ENCODE measurements at regions not wholly inside any gene's neighbourhood (a gene's known extent, or its start where the extent isn't known, plus 50 kb on each side); places are given as distances from the start of the nearest gene placed in this dataset.

- no peak for DNase-seq
These were observed 280.6 kb downstream of the TTLL7 start for GRCh38 chr1:83718338-83718737.

DNA sequence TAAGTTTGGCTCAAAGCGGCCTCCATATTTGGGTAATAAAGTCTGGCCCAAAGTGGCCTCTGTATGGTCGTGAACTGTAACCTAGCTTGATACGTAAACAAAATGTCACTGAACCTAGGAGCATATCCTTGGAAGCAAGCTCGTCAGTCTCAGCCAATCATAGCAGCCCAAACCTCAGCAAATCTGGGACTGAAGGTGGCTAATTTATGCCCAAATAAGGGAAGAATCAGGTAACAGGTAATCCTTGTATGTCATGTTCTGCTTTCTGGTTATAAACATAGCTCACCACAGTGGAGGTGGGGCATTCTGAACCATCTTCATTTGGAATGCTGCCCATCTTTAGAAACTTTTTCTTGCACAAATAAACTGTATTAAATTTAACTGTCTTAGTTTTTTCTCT, 281.1 kb downstream of the TTLL7 start:
- DNase-seq: no peak

DNA sequence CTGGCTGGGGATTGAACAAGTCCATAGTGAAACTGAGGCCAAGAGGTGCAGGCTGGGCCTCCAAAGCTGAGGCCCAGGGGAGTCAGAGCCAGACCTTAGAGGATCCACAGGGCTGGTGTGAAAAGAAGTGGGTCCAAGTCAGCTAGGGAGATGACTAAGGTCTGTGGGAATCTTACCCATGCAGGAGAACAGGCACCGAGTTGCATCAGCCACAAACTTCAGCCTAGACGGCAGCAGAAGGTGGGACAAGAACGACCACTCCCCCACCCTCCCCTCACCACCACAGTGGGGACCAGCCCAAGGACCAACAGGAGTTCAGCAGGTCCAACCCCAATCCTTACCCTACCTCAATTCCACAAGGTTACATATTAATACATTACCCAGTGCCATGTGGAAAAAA, 282.3 kb downstream of the TTLL7 start:
- no peak for DNase-seq

- DNase-seq: no peak
These were observed 283.4 kb downstream of the TTLL7 start for GRCh38 chr1:83715550-83715949.

GRCh38 chr1:83709662-83710061, 289.3 kb downstream of the TTLL7 start:
- no peak for DNase-seq

DNA sequence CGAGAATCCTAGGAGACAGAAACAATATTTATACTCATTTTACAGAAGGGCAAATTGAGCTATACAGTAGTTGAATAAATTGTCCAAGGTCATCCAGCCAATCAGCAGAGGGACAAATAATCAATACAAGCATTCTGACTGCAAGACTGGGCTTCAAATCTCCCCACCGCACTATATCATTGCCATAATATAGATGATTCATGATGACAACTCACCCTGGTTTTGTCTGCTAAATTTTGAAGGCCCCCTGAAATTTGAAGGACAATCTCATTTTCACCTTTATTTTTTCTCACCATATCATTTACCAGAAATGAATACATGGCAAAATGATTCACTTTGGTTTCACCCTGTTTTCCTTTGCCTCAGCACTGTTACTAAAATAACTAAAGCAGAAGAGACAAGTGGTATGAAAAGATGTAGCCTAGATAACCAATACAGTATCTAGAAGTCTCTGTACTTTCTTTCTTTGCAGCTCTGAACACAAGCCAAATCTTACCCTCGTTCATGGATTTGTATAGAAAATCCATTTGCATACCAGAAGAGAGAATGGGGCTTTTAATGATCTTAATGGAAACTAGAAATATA, 292.5 kb downstream of the TTLL7 start:
- no peak for DNase-seq

GRCh38 chr1:83705091-83705490, 293.8 kb downstream of the TTLL7 start:
- no peak for DNase-seq

GRCh38 chr1:83704350-83704749, 294.6 kb downstream of the TTLL7 start:
- DNase-seq: peak; percentile 22

DNA sequence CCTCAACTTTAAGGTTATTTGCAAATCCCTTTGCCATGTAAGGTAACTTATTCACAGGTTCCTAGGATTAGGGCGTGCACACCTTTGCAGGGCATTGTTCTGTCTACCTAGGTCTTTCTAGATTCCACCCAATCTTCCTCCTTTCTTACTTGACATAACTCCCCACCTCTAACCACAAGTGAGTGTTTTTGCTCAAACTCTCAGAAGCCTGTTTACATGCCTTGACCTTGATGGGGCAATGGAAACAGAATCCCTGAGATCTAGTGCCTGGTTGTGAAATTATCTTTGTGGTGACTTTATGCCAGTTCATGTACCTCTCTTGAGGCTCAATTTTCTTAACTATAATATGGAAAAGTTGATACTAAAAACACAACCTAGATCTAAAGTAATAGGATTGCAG, 296.6 kb downstream of the TTLL7 start:
- DNase-seq: no peak

DNA sequence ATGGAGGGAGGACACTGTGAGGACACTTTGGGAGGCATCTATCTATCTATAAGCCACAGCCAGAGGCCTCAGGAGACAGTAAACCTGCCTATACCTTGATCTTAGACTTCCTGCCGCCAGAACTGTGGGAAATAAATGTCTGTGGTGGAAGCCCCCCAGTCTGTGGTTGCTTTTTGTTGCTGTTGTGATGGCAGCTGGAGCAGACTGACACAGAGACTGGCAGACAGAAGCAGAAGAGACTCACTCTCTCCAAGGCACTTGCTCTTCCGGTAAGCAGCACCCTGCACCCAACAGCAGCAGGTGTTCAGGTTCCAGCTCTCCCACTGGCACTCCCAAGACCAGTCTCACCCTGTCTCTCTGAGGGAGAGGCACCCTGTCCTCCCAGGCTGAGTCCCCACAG, 297.6 kb downstream of the TTLL7 start:
- no peak for DNase-seq

GRCh38 chr1:83698644-83699043, 300.3 kb downstream of the TTLL7 start:
- no peak for DNase-seq

GRCh38 chr1:83697961-83698360, 301.0 kb downstream of the TTLL7 start:
- DNase-seq: no peak

GRCh38 chr1:83697220-83697619, 301.7 kb downstream of the TTLL7 start:
- DNase-seq: no peak

DNA sequence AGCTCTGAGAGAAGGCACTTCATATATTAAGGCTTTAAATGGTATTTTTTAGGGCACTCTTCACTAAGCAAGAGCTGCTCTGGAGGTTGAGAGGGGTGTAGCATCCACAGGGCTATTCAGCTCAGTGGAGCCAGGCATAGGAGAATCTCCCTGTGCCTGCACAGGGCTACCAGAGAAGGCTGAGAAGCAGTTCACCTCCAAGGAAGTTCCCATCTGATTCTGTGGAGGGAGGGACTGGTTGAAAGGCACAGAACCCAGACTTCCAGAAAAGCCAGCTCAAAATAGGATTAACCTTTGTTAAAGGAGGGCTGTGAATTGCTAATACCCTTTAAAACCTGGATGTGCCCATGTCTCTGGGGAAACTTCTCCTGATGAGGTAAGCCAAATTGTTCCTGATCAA, 304.5 kb downstream of the TTLL7 start:
- DNase-seq: no peak

DNA sequence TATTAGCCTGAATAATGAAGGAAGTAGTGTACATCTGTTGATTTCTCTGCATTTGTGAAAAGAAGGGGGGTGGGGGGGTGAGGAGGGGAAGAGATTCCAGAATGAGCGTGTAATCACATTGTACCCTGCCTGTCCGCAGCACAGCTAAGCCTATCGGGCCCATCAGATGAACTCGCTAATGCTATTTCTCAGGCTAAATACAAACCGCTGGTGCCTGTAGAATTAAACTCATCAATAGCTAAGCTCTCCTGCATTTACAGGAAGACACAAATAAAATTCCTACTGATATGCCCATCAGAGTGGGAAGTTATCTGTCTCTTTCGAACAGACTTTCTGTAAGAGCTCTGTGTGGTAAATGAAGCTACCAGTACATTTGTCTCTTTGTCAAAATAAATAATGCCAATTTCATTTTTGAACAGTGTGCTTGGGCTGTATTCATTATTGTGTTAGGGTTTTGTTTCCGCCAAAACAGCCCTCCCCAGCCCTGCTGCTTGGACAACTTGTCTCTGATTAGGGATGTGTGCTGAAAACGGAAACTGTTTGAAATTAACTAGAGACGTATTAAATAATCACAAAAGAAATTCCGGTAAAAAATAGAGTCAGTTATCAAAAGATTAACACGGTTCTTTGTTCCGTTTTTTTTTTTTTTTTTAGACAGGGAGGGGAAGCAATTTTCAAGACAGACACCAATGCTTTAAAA, 305.4 kb downstream of the TTLL7 start:
- peak; percentile 49 for DNase-seq

- peak; percentile 32 for DNase-seq
These were observed 306.2 kb downstream of the TTLL7 start for GRCh38 chr1:83692524-83693381.

- DNase-seq: no peak
These were observed 306.9 kb downstream of the TTLL7 start for GRCh38 chr1:83691953-83692500.

DNA sequence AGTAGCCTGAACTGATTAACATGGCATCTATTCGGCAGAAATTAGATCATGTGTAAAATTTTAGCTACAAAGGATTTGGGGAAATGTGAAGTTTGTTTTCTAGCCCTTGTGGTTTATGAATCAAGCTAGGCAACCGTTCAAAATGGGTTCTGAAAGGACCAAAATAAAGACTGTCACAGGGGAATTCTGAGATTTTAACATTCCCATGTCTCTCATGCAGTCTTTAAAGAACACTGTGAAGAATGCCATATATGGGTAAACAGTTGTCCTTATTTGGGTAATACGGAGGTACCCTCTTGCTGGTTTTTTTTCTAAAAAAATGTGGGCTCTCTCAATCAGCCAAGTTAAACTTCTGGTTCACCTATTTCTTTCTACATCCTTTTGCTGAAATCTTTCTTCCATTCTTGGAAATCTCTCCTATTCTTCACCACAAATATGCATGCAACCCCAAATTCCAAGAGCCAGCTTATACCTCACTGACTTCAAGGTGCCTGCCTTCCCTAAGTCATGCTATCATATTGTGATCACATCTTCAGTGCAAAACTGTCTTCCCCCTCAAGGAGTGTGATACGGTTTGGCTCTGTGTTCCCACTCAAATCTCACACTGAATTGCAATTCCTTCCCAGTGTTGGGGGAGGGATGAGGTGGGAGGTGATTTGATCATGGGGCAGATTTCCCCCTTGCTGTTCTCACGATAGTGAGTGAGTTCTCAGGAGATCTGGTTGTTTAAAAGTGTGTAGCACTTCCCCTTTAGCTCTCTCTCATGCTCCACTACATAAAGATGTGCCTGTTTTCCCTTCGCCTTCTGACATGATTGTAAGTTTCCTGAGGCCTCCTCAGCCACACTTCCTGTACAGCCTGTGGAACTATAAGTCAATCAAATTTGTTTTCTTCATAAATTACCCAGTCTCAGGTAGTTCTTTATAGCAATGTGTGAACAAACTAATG, 308.7 kb downstream of the TTLL7 start:
- DNase-seq: no peak

DNA sequence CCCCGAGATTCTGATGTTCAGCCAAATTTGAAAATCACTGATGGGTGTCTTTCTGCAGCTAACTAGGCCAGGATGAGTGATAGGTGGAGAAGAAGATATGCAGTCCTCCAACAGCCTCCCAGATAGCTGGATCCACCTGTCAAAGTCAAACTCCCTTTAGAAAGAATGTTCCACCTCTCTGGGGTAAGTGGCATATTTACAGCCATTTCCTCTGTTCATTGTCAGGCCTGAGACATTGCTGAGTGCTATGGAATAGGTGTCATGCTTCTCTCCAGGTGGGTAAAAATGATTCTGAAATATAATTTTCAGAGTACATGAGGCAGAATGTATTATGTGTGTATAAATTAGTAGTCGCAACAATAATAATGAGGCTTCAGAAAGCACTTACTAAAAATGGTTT, 316.8 kb downstream of the TTLL7 start:
- no peak for DNase-seq

GRCh38 chr1:83676106-83676505, 322.8 kb downstream of the TTLL7 start:
- DNase-seq: no peak

- no peak for DNase-seq
These were observed 325.6 kb downstream of the TTLL7 start for GRCh38 chr1:83673312-83673711.

- DNase-seq: no peak
These were observed 327.3 kb downstream of the TTLL7 start for GRCh38 chr1:83671586-83671985.
